GM19035 (cell line): ENCODE measurements at regions not wholly inside any gene's neighbourhood (a gene's known extent, or its start where the extent isn't known, plus 50 kb on each side); places are given as distances from the start of the nearest gene placed in this dataset.
"Not testable (repeated sequence)": the region's sequence is repeated elsewhere in the genome, so short reads cannot be mapped to it uniquely, and the experiment has no call there.

Source experiments
- ATAC-seq: cut with Tn5 transposase; IDR thresholded peaks from one replicate; pipeline ENCODE4 v1.9.1; 2021; ENCODE audit not compliant: unreplicated experiment

GRCh38 chr5:57776035-57776434, 293.4 kb upstream of the ACTBL2 start:
- no peak for ATAC-seq

GRCh38 chr5:57774439-57774838, 291.8 kb upstream of the ACTBL2 start:
- ATAC-seq: no peak

GRCh38 chr5:57772512-57772911, 289.9 kb upstream of the ACTBL2 start:
- no peak for ATAC-seq

- no peak for ATAC-seq
Measured at GRCh38 chr5:57770039-57770438, 287.4 kb upstream of the ACTBL2 start.

GRCh38 chr5:57768745-57769144, 286.1 kb upstream of the ACTBL2 start:
- no peak for ATAC-seq

- no peak for ATAC-seq
Measured at GRCh38 chr5:57764479-57765089, 282.0 kb upstream of the ACTBL2 start.

GRCh38 chr5:57761513-57761912, 278.9 kb upstream of the ACTBL2 start:
- no peak for ATAC-seq

- ATAC-seq: no peak
Measured at GRCh38 chr5:57754616-57755015, 272.0 kb upstream of the ACTBL2 start.

GRCh38 chr5:57753446-57753845, 270.8 kb upstream of the ACTBL2 start:
- ATAC-seq: no peak

GRCh38 chr5:57751710-57752109, 269.1 kb upstream of the ACTBL2 start:
- ATAC-seq: no peak

GRCh38 chr5:57750891-57751290, 268.3 kb upstream of the ACTBL2 start:
- ATAC-seq: no peak

- no peak for ATAC-seq
Measured at GRCh38 chr5:57750282-57750681, 267.7 kb upstream of the ACTBL2 start.

GRCh38 chr5:57749396-57749795, 266.8 kb upstream of the ACTBL2 start:
- no peak for ATAC-seq

GRCh38 chr5:57745700-57746651, 263.4 kb upstream of the ACTBL2 start:
- ATAC-seq: no peak

- ATAC-seq: no peak
Measured at GRCh38 chr5:57745029-57745428, 262.4 kb upstream of the ACTBL2 start.

- ATAC-seq: no peak
Measured at GRCh38 chr5:57741336-57741735, 258.7 kb upstream of the ACTBL2 start.

- ATAC-seq: no peak
Measured at GRCh38 chr5:57738787-57739186, 256.2 kb upstream of the ACTBL2 start.

- no peak for ATAC-seq
Measured at GRCh38 chr5:57738301-57738700, 255.7 kb upstream of the ACTBL2 start.

- no peak for ATAC-seq
Measured at GRCh38 chr5:57736716-57737115, 254.1 kb upstream of the ACTBL2 start.

GRCh38 chr5:57735279-57736153, 252.9 kb upstream of the ACTBL2 start:
- not testable (repeated sequence) for ATAC-seq

- no peak for ATAC-seq
Measured at GRCh38 chr5:57734296-57734695, 251.7 kb upstream of the ACTBL2 start.
